Amniotic stem cell (primary cell): ENCODE measurements at regions not wholly inside any gene's neighbourhood (a gene's known extent, or its start where the extent isn't known, plus 50 kb on each side); places are given as distances from the start of the nearest gene placed in this dataset.
A peak's percentile ranks its signal among the peaks of the same experiment; 100 is the strongest.

Experiments
- DNase-seq: peaks from one replicate; lab custom pipeline; 2025; lab: John Stamatoyannopoulos, UW

GRCh38 chr14:53545217-53545616 lies 392.1 kb upstream of the DDHD1 start:
- no peak for DNase-seq

GRCh38 chr14:53542732-53543131 lies 389.6 kb upstream of the DDHD1 start:
- DNase-seq: no peak

GRCh38 chr14:53541411-53541810 lies 388.3 kb upstream of the DDHD1 start:
- no peak for DNase-seq

- DNase-seq: peak; percentile 65
Observed at GRCh38 chr14:53539489-53540126, 386.5 kb upstream of the DDHD1 start.

- DNase-seq: no peak
Observed at GRCh38 chr14:53538316-53538881, 385.3 kb upstream of the DDHD1 start.

- no peak for DNase-seq
Observed at GRCh38 chr14:53537422-53538315, 384.5 kb upstream of the DDHD1 start.

GRCh38 chr14:53536446-53536845 lies 383.3 kb upstream of the DDHD1 start:
- no peak for DNase-seq

- no peak for DNase-seq
Observed at GRCh38 chr14:53534841-53535240, 381.7 kb upstream of the DDHD1 start.

GRCh38 chr14:53533384-53533970 lies 380.4 kb upstream of the DDHD1 start:
- no peak for DNase-seq

GRCh38 chr14:53532853-53533252 lies 379.7 kb upstream of the DDHD1 start:
- no peak for DNase-seq

GRCh38 chr14:53531730-53532129 lies 378.6 kb upstream of the DDHD1 start:
- DNase-seq: no peak

- no peak for DNase-seq
Observed at GRCh38 chr14:53531156-53531555, 378.0 kb upstream of the DDHD1 start.

- no peak for DNase-seq
Observed at GRCh38 chr14:53529519-53529918, 376.4 kb upstream of the DDHD1 start.

- no peak for DNase-seq
Observed at GRCh38 chr14:53528185-53528671, 375.1 kb upstream of the DDHD1 start.

- no peak for DNase-seq
Observed at GRCh38 chr14:53526200-53526599, 373.1 kb upstream of the DDHD1 start.

GRCh38 chr14:53525608-53526007 lies 372.5 kb upstream of the DDHD1 start:
- no peak for DNase-seq

- DNase-seq: no peak
Observed at GRCh38 chr14:53524391-53524790, 371.3 kb upstream of the DDHD1 start.

GRCh38 chr14:53523226-53523625 lies 370.1 kb upstream of the DDHD1 start:
- DNase-seq: no peak

- DNase-seq: no peak
Observed at GRCh38 chr14:53520078-53520928, 367.2 kb upstream of the DDHD1 start.

- DNase-seq: peak; percentile 17
Observed at GRCh38 chr14:53519137-53519536, 366.0 kb upstream of the DDHD1 start.

GRCh38 chr14:53517270-53517960 lies 364.3 kb upstream of the DDHD1 start:
- no peak for DNase-seq
